Endothelial cell of umbilical vein (primary cell): ENCODE measurements at regions not wholly inside any gene's neighbourhood (a gene's known extent, or its start where the extent isn't known, plus 50 kb on each side); places are given as distances from the start of the nearest gene placed in this dataset.

ENCODE experiments used
- BruUV-seq: library from RNA; stranded (reverse); fragments of 400-500 nt; replicated peaks from 2 replicates; lab custom pipeline; 2021; lab: Mats Ljungman, UMichigan
- CTCF ChIA-PET: fragments of 300-600, 350-600 bp; sonication (Branson Sonifier 250); formaldehyde crosslinking; loops from one replicate; lab custom pipeline; 2021; ENCODE audit warnings: antibody characterized with exemption, inconsistent platforms; lab: Charles Lee
- POLR2A ChIA-PET: fragments of 300-600, 350-600 bp; sonication (Branson Sonifier 250); formaldehyde crosslinking; loops from one replicate; lab custom pipeline; 2021; ENCODE audit warnings: antibody characterized with exemption, inconsistent platforms; lab: Charles Lee
- DNase-seq: peaks from one replicate; pipeline ENCODE4 v3.0.0-alpha.2; 2011; ENCODE audit warnings: low read depth, low spot score
- FAIRE-seq: peaks from 2 replicates; lab custom pipeline; 2011; peaks lifted over from hg19 to GRCh38; lab: Jason Lieb, UNC
- H2AFZ ChIP-seq: 2 replicates; pipeline ENCODE4 v1.6.0; 2012; ENCODE audit warnings: low read depth, low read length, control low read depth, inconsistent platforms
- H3K27ac ChIP-seq: 2 replicates; pipeline ENCODE4 v1.5.1; 2011; ENCODE audit warnings: low read depth, mild to moderate bottlenecking, control low read depth, low read length, moderate library complexity; ENCODE audit not compliant: insufficient read depth
- H3K27me3 ChIP-seq, 2 experiments: 2 replicates each; pipeline versions ENCODE4 v1.6.0 to v1.6.1; 2011; ENCODE audit warnings: low read length in 2 of 2, mixed read lengths in 1 of 2; ENCODE audit not compliant: control insufficient read depth in 2 of 2, insufficient read depth in 2 of 2
- H3K36me3 ChIP-seq, 2 experiments: 2 replicates in 1 of 2; 3 replicates in 1 of 2; pipeline ENCODE4 v1.5.1; 2011; ENCODE audit warnings: low read length in 2 of 2, mild to moderate bottlenecking in 1 of 2, moderate library complexity in 1 of 2; ENCODE audit not compliant: control insufficient read depth in 2 of 2, insufficient read depth in 2 of 2; ENCODE audit errors: extremely low read depth in 1 of 2
- H3K4me1 ChIP-seq: 3 replicates; pipeline ENCODE4 v1.5.1; 2011; ENCODE audit warnings: mild to moderate bottlenecking, low read length; ENCODE audit not compliant: control insufficient read depth, insufficient read depth; ENCODE audit errors: extremely low read depth
- H3K4me2 ChIP-seq: 2 replicates; pipeline ENCODE4 v1.6.1; 2011; ENCODE audit warnings: low read length, control low read depth, mixed read lengths; ENCODE audit not compliant: insufficient read depth
- H3K4me3 ChIP-seq, 3 experiments: fragments of 200-600 bp in 1 of 3; sonication (generic), shearing (Covaris generic) in 1 of 3; replicated peaks in 1 of 3; 2 replicates each; pipeline ENCODE4 v1.5.1; 2011 to 2016; ENCODE audit warnings: control low read depth in 3 of 3, low read length in 3 of 3, mild to moderate bottlenecking in 2 of 3, inconsistent platforms in 1 of 3, low read depth in 1 of 3, moderate library complexity in 1 of 3; ENCODE audit not compliant: insufficient read depth in 1 of 3
- H3K79me2 ChIP-seq: 2 replicates; pipeline ENCODE4 v1.6.0; 2012; ENCODE audit warnings: low read length, inconsistent platforms; ENCODE audit not compliant: control insufficient read depth, insufficient read depth
- H3K9ac ChIP-seq: replicated peaks from 2 replicates; pipeline ENCODE3; 2011; ENCODE audit warnings: low read length, control low read depth; ENCODE audit not compliant: insufficient read depth; ENCODE audit errors: extremely low read depth
- H3K9me1 ChIP-seq: replicated peaks from 3 replicates; pipeline ENCODE4 v1.6.0; 2011; ENCODE audit warnings: mild to moderate bottlenecking, low read length; ENCODE audit not compliant: control insufficient read depth, insufficient read depth; ENCODE audit errors: extremely low read depth
- H3K9me3 ChIP-seq: replicated peaks from 2 replicates; pipeline ENCODE4 v1.5.1; 2012; ENCODE audit warnings: low read length, inconsistent platforms; ENCODE audit not compliant: control insufficient read depth, insufficient read depth
- H4K20me1 ChIP-seq: replicated peaks from 2 replicates; pipeline ENCODE3; 2011; ENCODE audit warnings: mild to moderate bottlenecking, low read length; ENCODE audit not compliant: control insufficient read depth, insufficient read depth; ENCODE audit errors: extremely low read depth
- EZH2 ChIP-seq: IDR thresholded peaks from 2 replicates; pipeline ENCODE4 v1.6.1; 2012; ENCODE audit warnings: borderline replicate concordance, low read depth, mild to moderate bottlenecking, moderate library complexity, low read length, inconsistent platforms; ENCODE audit not compliant: severe bottlenecking
- FOS ChIP-seq: IDR thresholded peaks from 2 replicates; pipeline ENCODE4 v1.6.1; 2011; ENCODE audit warnings: mild to moderate bottlenecking, low read length, moderate library complexity, borderline replicate concordance; ENCODE audit not compliant: insufficient read depth
- GATA2 ChIP-seq: IDR thresholded peaks from 2 replicates; pipeline ENCODE4 v1.7.0; 2011; ENCODE audit warnings: low read depth, mild to moderate bottlenecking, moderate library complexity, mixed read lengths, low read length; ENCODE audit not compliant: insufficient read length, insufficient read depth
- JUN ChIP-seq: IDR thresholded peaks from 2 replicates; pipeline ENCODE4 v1.6.1; 2011; ENCODE audit warnings: borderline replicate concordance, low read depth; ENCODE audit not compliant: insufficient read length, insufficient read depth
- MYC ChIP-seq: IDR thresholded peaks from one replicate; pipeline ENCODE4 v1.6.1; 2011; ENCODE audit warnings: mild to moderate bottlenecking, low read depth, low read length
- POLR2A ChIP-seq: IDR thresholded peaks from 2 replicates; pipeline ENCODE4 v1.6.1; 2012; ENCODE audit warnings: low read depth, mild to moderate bottlenecking, control low read depth, low read length
- dilution Hi-C: fragments of 300-500 bp; cut with MboI; formaldehyde crosslinking; loops from one replicate; pipeline ENCODE4 v1.15.0; 2019; ENCODE audit warnings: low sequenced_read_pairs; ENCODE audit not compliant: extremely low pct_ligation_motif_present
- intact Hi-C: fragments of 100-400 bp; cut with micrococcal nuclease; formaldehyde crosslinking; loops from one replicate; pipeline ENCODE4 v1.10.0; 2022
- TF ChIP-seq, protein P1 (sequence below): IDR thresholded peaks from 2 replicates; pipeline ENCODE4 v1.6.1; 2011; ENCODE audit not compliant: insufficient read depth, insufficient read length

- H2AFZ ChIP-seq, result no peak overlapping the region
- TF ChIP-seq POLR2A, result no peak
- TF ChIP-seq, protein P1, sequence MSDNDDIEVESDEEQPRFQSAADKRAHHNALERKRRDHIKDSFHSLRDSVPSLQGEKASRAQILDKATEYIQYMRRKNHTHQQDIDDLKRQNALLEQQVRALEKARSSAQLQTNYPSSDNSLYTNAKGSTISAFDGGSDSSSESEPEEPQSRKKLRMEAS, result no peak
- H3K27me3 ChIP-seq, result no peaks in the 10 kb centered on the region
- no peaks in the 10 kb centered on the region for H3K79me2 ChIP-seq
- DNase-seq (no peak), FAIRE-seq (no peak)
- ChIA-PET POLR2A (no interaction called here), CTCF (no interaction called here)
- no peaks in the 10 kb centered on the region for H3K9me1 ChIP-seq
- H3K4me1 ChIP-seq, result no peaks in the 10 kb centered on the region
- no peaks in the 10 kb centered on the region for H4K20me1 ChIP-seq
- H3K27ac ChIP-seq, result no peak overlapping the region
- intact Hi-C loops (no loop called here), dilution Hi-C loops (no loop called here)
- H3K4me2 ChIP-seq, result no peak overlapping the region
- no peak overlapping the region for H3K9ac ChIP-seq
- H3K4me3 ChIP-seq, result no peak overlapping the region
- no peaks in the 10 kb centered on the region for H3K36me3 ChIP-seq
- no peaks in the 10 kb centered on the region for H3K9me3 ChIP-seq
- no TSS peak for BruUV-seq
Observed at GRCh38 chr4:91653067-91653466, 650.7 kb upstream of the GRID2 start.

- BruUV-seq, result no TSS peak
- Histone ChIP-seq H4K20me1 (no peaks in the 10 kb centered on the region), H3K4me1 (no peaks in the 10 kb centered on the region), H3K4me2 (no peak overlapping the region), H3K79me2 (no peaks in the 10 kb centered on the region), H3K27me3 (no peaks in the 10 kb centered on the region), H3K9me1 (no peaks in the 10 kb centered on the region), H3K9ac (no peak overlapping the region), H3K4me3 (no peak overlapping the region), H3K27ac (no peak overlapping the region), H3K9me3 (no peaks in the 10 kb centered on the region), H2AFZ (no peak overlapping the region), H3K36me3 (no peaks in the 10 kb centered on the region)
- FAIRE-seq (no peak), DNase-seq (no peak)
- TF ChIP-seq GATA2, result no peak
- no peak for TF ChIP-seq JUN
- no peak for TF ChIP-seq EZH2
- no peak for TF ChIP-seq FOS
- TF ChIP-seq, protein P1, result no peak
- no peak for TF ChIP-seq POLR2A
- TF ChIP-seq MYC, result no peak
- intact Hi-C loops (no loop called here), dilution Hi-C loops (no loop called here)
- CTCF ChIA-PET, result no interaction called here
- POLR2A ChIA-PET, result no interaction called here
Observed at GRCh38 chr4:91681091-91681490, 622.7 kb upstream of the GRID2 start.
